GM13976 (cell line): ENCODE measurements at regions not wholly inside any gene's neighbourhood (a gene's known extent, or its start where the extent isn't known, plus 50 kb on each side); places are given as distances from the start of the nearest gene placed in this dataset.

ENCODE experiments used
- DNase-seq: peaks from one replicate; pipeline ENCODE4 v3.0.0; 2012; ENCODE audit warnings: low spot score
- CTCF ChIP-seq: IDR thresholded peaks from 2 replicates; pipeline ENCODE4 v1.5.1; 2012; ENCODE audit warnings: borderline replicate concordance, mild to moderate bottlenecking; ENCODE audit not compliant: insufficient read depth; ENCODE audit errors: extremely low read depth, missing control alignments, control extremely low read depth
- in situ Hi-C: fragments of 300-500 bp; cut with MboI; formaldehyde crosslinking; loops from one replicate; pipeline ENCODE4 v1.12.0; 2022; ENCODE audit warnings: low sequenced_read_pairs, mixed read lengths, inconsistent platforms; ENCODE audit not compliant: unreplicated experiment

- TF ChIP-seq CTCF, result no peak
- DNase-seq, result no peak
- in situ Hi-C loops, result loop anchor here (25.0 kb wide), 2 partner anchors 346 to 354 kb away; no protein-coding TSS in a partner anchor
Measured at GRCh38 chr5:89083791-89084190, 200.8 kb upstream of the MEF2C start.

GRCh38 chr5:89081360-89081759 lies 198.4 kb upstream of the MEF2C start:
- in situ Hi-C loops, result loop anchor here (25.0 kb wide), 2 partner anchors 344 to 356 kb away; no protein-coding TSS in a partner anchor
- no peak for TF ChIP-seq CTCF

GRCh38 chr5:89080467-89081116 lies 197.6 kb upstream of the MEF2C start:
- TF ChIP-seq CTCF, result no peak
- in situ Hi-C loops, result loop anchor here (25.0 kb wide), 2 partner anchors 343 to 357 kb away; no protein-coding TSS in a partner anchor
- no peak for DNase-seq

More at GRCh38 chr5:89081360-89081759, 198.4 kb upstream of the MEF2C start:
- DNase-seq, result no peak

GRCh38 chr5:89072842-89073672 lies 190.1 kb upstream of the MEF2C start:
- no peak for DNase-seq
- no peak for TF ChIP-seq CTCF
- in situ Hi-C loops, result no loop called here

GRCh38 chr5:89071941-89072331 lies 189.0 kb upstream of the MEF2C start:
- peak; percentile 19 for DNase-seq
- in situ Hi-C loops, result no loop called here
- TF ChIP-seq CTCF, result no peak

GRCh38 chr5:89071101-89071940 lies 188.3 kb upstream of the MEF2C start:
- no peak for TF ChIP-seq CTCF
- in situ Hi-C loops, result no loop called here
- DNase-seq, result peak; percentile 9
